Naive B cell (primary cell): ENCODE measurements at regions not wholly inside any gene's neighbourhood (a gene's known extent, or its start where the extent isn't known, plus 50 kb on each side); places are given as distances from the start of the nearest gene placed in this dataset.
"Not testable (repeated sequence)": the region's sequence is repeated elsewhere in the genome, so short reads cannot be mapped to it uniquely, and the experiment has no call there.

ENCODE experiments used
- ATAC-seq, 2 donors: fragments of 150-1000 bp; cut with Tn5 transposase; 2 replicates each; pipeline ENCODE4 v1.10.0; 2021; ENCODE audit warnings: low read depth in 2 of 2, mild to moderate bottlenecking in 2 of 2, moderate library complexity in 2 of 2
- DNase-seq: peaks from one replicate; pipeline ENCODE4 v3.0.0; 2022
- H3K27ac Mint-ChIP-seq, 6 donors: one replicate each; pipeline ENCODE4 v1.8.0; 2020 to 2022; ENCODE audit warnings: mild to moderate bottlenecking in 6 of 6, mixed read lengths in 6 of 6, moderate library complexity in 5 of 6, inconsistent platforms in 2 of 6
- H3K27me3 Mint-ChIP-seq, 3 donors: one replicate each; pipeline ENCODE4 v1.8.0; 2021 to 2022; ENCODE audit warnings: mixed read lengths in 3 of 3, mild to moderate bottlenecking in 1 of 3
- H3K36me3 Mint-ChIP-seq, 2 donors: one replicate each; pipeline ENCODE4 v1.8.0; 2020 to 2022; ENCODE audit warnings: mixed read lengths in 2 of 2, inconsistent platforms in 1 of 2, mild to moderate bottlenecking in 1 of 2
- H3K4me1 Mint-ChIP-seq, 3 donors: one replicate each; pipeline ENCODE4 v1.8.0; 2020 to 2022; ENCODE audit warnings: mixed read lengths in 3 of 3, inconsistent platforms in 1 of 3, mild to moderate bottlenecking in 1 of 3, moderate library complexity in 1 of 3
- H3K4me3 Mint-ChIP-seq, 8 donors: one replicate each; pipeline ENCODE4 v1.8.0; 2020 to 2022; ENCODE audit warnings: mild to moderate bottlenecking in 8 of 8, mixed read lengths in 8 of 8, moderate library complexity in 8 of 8, inconsistent platforms in 2 of 8
- H3K9me3 Mint-ChIP-seq, 7 donors: one replicate each; pipeline ENCODE4 v1.8.0; 2020 to 2022; ENCODE audit warnings: mixed read lengths in 7 of 7, mild to moderate bottlenecking in 5 of 7, inconsistent platforms in 2 of 7, moderate library complexity in 1 of 7

DNA sequence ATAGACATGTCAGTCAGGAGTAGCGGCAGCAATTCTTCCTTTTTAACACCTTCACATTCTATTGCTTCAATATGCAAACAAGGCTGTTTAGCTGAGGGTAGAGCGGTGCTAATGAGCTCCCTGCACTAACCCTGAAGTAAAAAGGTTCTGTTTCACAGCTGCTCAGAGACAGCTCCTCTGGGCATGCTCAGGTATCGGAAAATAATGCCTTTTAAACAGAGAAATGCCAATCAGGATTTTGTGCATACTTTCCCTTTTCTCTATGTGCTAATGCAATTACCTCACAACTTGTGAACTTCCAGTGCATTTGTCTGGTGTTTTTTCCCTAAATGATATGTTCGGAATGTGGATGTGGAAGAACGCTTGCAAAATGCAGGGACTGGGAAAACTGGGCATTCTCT, 307.7 kb upstream of the FZD8 start:
- Mint-ChIP-seq H3K27me3 (no peaks in the 10 kb centered on the region), H3K27ac (no peak overlapping the region), H3K4me3 (no peak overlapping the region), H3K9me3 (peaks cover 0 to 2% (median 0%) of the 10 kb centered on the region in 7 donors), H3K4me1 (no peaks in the 10 kb centered on the region), H3K36me3 (no peaks in the 10 kb centered on the region)
- DNase-seq, result no peak
- ATAC-seq, result no peak

DNA sequence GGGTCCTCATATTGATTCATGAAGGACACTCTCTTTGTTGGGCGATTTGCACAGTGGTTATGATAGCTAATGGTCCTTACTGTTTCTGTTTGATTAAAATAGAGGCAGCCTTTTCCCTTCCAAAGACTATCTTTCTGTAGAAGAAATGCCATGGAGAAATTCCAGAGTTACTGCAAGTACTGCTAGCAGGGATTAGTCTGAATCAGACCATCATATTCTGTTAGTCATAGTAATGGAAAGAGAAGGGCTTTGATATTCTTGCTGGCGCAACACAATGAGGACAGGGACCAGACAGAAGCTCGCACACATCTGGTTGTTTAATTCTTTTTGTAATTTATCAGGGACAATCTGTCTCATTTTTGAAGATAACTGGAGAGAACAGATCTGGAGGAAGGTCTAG, 304.5 kb upstream of the FZD8 start:
- DNase-seq (no peak), ATAC-seq (no peak)
- no peak overlapping the region for H3K4me3 Mint-ChIP-seq
- peaks cover 0 to 7% (median 0%) of the 10 kb centered on the region in 7 donors for H3K9me3 Mint-ChIP-seq
- no peaks in the 10 kb centered on the region for H3K36me3 Mint-ChIP-seq
- no peak overlapping the region for H3K27ac Mint-ChIP-seq
- no peaks in the 10 kb centered on the region for H3K4me1 Mint-ChIP-seq
- H3K27me3 Mint-ChIP-seq, result no peaks in the 10 kb centered on the region

GRCh38 chr10:35942057-35942456, 300.0 kb upstream of the FZD8 start:
- Mint-ChIP-seq H3K27me3 (peaks cover 0 to 8% (median 0%) of the 10 kb centered on the region in 3 donors), H3K4me3 (no peak overlapping the region), H3K27ac (no peak overlapping the region), H3K4me1 (no peaks in the 10 kb centered on the region), H3K9me3 (peaks cover 0 to 10% (median 5%) of the 10 kb centered on the region in 7 donors), H3K36me3 (no peaks in the 10 kb centered on the region)
- ATAC-seq (no peak), DNase-seq (no peak)

DNA sequence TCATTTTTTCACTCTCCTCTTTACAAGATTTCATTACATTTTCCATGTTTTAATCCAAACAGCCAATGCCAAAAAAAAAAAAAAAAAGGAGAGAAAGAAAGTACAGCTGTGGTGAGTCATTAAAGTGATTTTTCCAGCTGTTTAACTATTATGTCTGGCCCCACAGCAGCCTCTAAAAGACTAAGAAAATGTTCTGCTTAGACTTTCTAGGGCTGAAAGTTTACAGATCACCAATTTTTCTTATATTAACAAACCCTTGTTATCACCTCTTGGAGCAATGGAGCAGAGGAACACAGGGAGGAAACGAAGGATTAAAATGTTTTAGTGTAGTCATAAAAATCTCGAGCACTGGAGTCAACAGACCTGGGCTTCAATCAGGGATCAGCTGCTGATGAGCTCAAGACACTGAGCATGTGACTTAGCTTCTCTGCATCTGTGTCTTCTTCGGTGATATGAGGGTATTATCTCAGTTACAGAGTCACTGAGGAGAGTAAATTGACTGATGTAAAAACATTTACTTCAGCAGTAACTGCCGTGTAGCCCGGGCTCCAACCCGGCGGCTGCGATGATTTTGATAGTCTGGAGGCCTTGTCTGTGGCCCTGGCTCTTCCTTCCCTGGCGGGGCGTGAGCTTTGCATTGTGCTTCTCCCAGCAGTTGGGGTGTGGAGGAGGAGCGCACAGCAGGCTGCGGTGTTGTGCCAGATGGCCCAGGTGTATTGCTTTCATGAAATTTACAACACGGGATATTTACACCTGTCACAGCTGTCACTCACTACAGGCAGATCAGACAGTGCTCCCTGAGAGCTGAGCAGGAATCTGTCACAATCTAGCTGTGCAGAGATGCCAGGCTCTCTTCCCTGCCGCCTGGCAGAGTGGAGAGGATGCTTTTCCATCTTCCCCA, 298.3 kb upstream of the FZD8 start:
- H3K4me3 Mint-ChIP-seq, result no peak overlapping the region
- H3K27me3 Mint-ChIP-seq, result peaks cover 0 to 9% (median 4%) of the 10 kb centered on the region in 3 donors
- no peak overlapping the region for H3K27ac Mint-ChIP-seq
- peaks cover 0 to 17% (median 7%) of the 10 kb centered on the region in 7 donors for H3K9me3 Mint-ChIP-seq
- no peaks in the 10 kb centered on the region for H3K36me3 Mint-ChIP-seq
- H3K4me1 Mint-ChIP-seq, result no peaks in the 10 kb centered on the region
- DNase-seq (no peak), ATAC-seq (no peak)

DNA sequence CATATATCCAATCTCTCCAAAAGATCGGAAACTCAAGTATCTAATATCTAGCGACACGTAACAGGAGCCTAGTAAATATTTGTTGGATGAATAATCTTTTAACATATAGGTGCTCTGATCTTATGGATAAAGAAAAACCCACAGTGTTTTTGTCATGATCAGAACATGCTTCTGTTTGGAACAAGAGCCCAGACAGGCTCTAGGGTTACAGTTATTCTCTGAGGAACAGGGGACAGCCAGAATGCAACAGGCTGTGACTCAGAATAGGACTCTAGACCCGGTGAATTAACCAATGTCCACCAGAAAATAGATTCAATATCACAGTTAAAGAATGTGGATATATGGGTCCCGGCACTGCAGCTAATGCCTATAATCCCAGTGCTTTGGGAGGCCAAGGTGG, 296.1 kb upstream of the FZD8 start:
- Mint-ChIP-seq H3K27me3 (peaks cover 0 to 9% (median 4%) of the 10 kb centered on the region in 3 donors), H3K36me3 (no peaks in the 10 kb centered on the region), H3K4me3 (no peak overlapping the region), H3K4me1 (no peaks in the 10 kb centered on the region), H3K27ac (no peak overlapping the region), H3K9me3 (peaks cover 0 to 17% (median 4%) of the 10 kb centered on the region in 7 donors)
- DNase-seq (no peak), ATAC-seq (no peak)

- ATAC-seq (no peak), DNase-seq (no peak)
- Mint-ChIP-seq H3K9me3 (peaks cover 0 to 17% (median 4%) of the 10 kb centered on the region in 7 donors), H3K27me3 (peaks cover 0 to 9% (median 4%) of the 10 kb centered on the region in 3 donors), H3K4me3 (no peak overlapping the region), H3K36me3 (no peaks in the 10 kb centered on the region), H3K27ac (peak overlapping the region in 1 of 6 donors; percentile 2), H3K4me1 (no peaks in the 10 kb centered on the region)
These were observed 295.4 kb upstream of the FZD8 start for GRCh38 chr10:35937546-35937945.

DNA sequence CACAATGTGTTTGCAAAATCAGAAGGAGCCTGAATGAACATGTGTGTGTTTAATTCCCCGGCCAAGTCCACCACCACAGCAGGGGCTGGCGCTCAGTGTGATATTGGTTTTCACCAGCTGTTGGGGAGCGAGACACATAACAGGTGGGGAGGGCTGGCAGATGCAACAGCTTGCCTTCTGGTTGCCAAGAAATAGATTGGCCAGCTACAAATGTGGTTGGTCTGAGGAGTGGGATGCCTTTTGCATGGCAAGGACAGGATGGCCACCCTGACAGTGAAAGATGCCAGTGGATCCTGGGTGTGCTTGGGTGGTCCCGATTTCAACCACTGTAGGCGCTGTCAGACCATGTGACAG, 292.5 kb upstream of the FZD8 start:
- Mint-ChIP-seq H3K27me3 (peaks cover 0 to 9% (median 8%) of the 10 kb centered on the region in 3 donors), H3K4me1 (no peaks in the 10 kb centered on the region), H3K27ac (no peak overlapping the region), H3K9me3 (peaks cover 0 to 21% (median 4%) of the 10 kb centered on the region in 7 donors), H3K4me3 (no peak overlapping the region), H3K36me3 (no peaks in the 10 kb centered on the region)
- DNase-seq (no peak), ATAC-seq (no peak)

- Mint-ChIP-seq H3K27ac (no peak overlapping the region), H3K4me1 (no peaks in the 10 kb centered on the region), H3K36me3 (no peaks in the 10 kb centered on the region), H3K9me3 (peaks cover 0 to 21% (median 4%) of the 10 kb centered on the region in 7 donors), H3K4me3 (no peak overlapping the region), H3K27me3 (peaks cover 0 to 9% (median 8%) of the 10 kb centered on the region in 3 donors)
- no peak for DNase-seq
- no peak for ATAC-seq
These were observed 292.0 kb upstream of the FZD8 start for GRCh38 chr10:35933940-35934641.

- no peak for ATAC-seq
- no peak overlapping the region for H3K27ac Mint-ChIP-seq
- H3K4me3 Mint-ChIP-seq, result no peak overlapping the region
- H3K36me3 Mint-ChIP-seq, result no peaks in the 10 kb centered on the region
- peaks cover 0 to 9% (median 8%) of the 10 kb centered on the region in 3 donors for H3K27me3 Mint-ChIP-seq
- DNase-seq, result no peak
- H3K9me3 Mint-ChIP-seq, result peaks cover 0 to 21% (median 4%) of the 10 kb centered on the region in 7 donors
- no peaks in the 10 kb centered on the region for H3K4me1 Mint-ChIP-seq
These were observed 291.4 kb upstream of the FZD8 start for GRCh38 chr10:35933491-35933890.

DNA sequence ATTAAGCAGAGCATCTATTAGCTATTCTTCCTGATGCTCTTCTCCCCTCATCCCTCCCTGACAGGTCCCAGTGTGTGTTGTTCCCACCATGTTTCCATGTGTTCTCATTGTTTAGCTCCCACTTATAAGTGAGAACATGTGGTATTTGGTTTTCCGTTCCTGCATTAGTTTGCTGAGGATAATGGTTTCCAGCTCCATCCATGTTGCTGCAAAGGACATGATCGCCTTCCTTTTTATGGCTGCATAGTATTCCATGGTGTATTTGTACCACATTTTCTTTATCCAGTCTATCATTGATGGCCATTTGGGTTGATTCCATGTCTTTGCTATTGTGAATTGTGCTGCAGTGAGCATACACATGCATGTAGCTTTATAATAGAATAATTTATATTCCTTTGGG, 287.9 kb upstream of the FZD8 start:
- H3K27me3 Mint-ChIP-seq, H3K9me3 Mint-ChIP-seq, DNase-seq, H3K36me3 Mint-ChIP-seq, H3K4me3 Mint-ChIP-seq, ATAC-seq, H3K4me1 Mint-ChIP-seq, H3K27ac Mint-ChIP-seq: not testable (repeated sequence)

DNA sequence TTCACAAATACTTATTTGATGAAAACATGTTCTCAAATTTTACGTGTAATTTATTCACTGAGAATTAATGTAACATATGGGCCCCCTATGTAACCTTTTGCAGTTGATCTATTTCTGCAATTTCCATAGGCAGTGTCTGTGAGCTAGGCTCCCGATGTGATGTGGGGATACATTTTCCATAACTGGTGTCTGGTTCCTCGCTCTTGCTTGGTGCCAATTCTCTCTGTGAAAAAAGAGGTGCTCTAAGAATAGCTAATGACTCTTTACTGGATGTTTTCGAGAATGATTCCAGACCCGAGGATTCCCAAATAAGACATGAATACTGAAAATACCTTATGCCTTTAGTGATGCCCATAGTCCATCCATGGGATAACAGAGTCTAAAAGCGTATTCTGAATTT, 286.7 kb upstream of the FZD8 start:
- peaks cover 0 to 4% (median 0%) of the 10 kb centered on the region in 7 donors for H3K9me3 Mint-ChIP-seq
- no peak overlapping the region for H3K4me3 Mint-ChIP-seq
- ATAC-seq, result no peak
- DNase-seq, result no peak
- H3K27me3 Mint-ChIP-seq, result peaks cover 0 to 4% (median 4%) of the 10 kb centered on the region in 3 donors
- no peaks in the 10 kb centered on the region for H3K36me3 Mint-ChIP-seq
- no peak overlapping the region for H3K27ac Mint-ChIP-seq
- no peaks in the 10 kb centered on the region for H3K4me1 Mint-ChIP-seq

DNA sequence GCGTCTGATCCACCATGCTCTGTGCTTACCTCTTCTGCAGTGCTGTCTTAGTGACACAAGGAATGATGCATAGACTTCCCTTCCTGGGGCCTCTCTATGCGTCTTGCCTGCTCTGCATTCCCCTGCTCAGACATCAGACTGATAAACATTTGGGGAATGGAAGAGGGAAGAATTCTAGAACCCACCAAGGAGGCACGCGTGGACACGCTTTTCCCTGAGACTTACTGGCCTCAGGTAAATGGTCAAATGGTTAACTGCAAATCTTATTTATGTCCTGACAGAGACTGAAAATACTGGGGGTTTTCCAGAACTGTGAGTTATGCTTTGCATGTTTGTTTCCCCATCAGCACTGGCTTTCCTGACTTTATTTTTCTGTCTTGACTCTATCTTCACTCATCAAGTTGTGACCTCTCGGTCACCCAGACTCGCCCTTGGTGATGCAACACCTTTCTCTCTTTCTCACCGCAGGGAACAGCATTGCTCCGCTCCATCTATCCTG, 285.9 kb upstream of the FZD8 start:
- H3K4me3 Mint-ChIP-seq, result no peak overlapping the region
- peaks cover 0 to 4% (median 0%) of the 10 kb centered on the region in 7 donors for H3K9me3 Mint-ChIP-seq
- H3K4me1 Mint-ChIP-seq, result no peaks in the 10 kb centered on the region
- no peak overlapping the region for H3K27ac Mint-ChIP-seq
- DNase-seq (no peak), ATAC-seq (no peak)
- H3K36me3 Mint-ChIP-seq, result no peaks in the 10 kb centered on the region
- H3K27me3 Mint-ChIP-seq, result peaks cover 0 to 4% (median 4%) of the 10 kb centered on the region in 3 donors

GRCh38 chr10:35927341-35927740, 285.2 kb upstream of the FZD8 start:
- Mint-ChIP-seq H3K27me3 (peaks cover 0 to 4% (median 4%) of the 10 kb centered on the region in 3 donors), H3K36me3 (no peaks in the 10 kb centered on the region), H3K27ac (no peak overlapping the region), H3K4me3 (no peak overlapping the region), H3K4me1 (no peaks in the 10 kb centered on the region), H3K9me3 (peaks cover 0 to 4% (median 0%) of the 10 kb centered on the region in 7 donors)
- DNase-seq (no peak), ATAC-seq (no peak)

- H3K27me3 Mint-ChIP-seq, result peaks cover 0 to 6% (median 4%) of the 10 kb centered on the region in 3 donors
- no peaks in the 10 kb centered on the region for H3K4me1 Mint-ChIP-seq
- H3K36me3 Mint-ChIP-seq, result no peaks in the 10 kb centered on the region
- peaks cover 0 to 4% (median 0%) of the 10 kb centered on the region in 7 donors for H3K9me3 Mint-ChIP-seq
- no peak for DNase-seq
- H3K4me3 Mint-ChIP-seq, result no peak overlapping the region
- no peak for ATAC-seq
- no peak overlapping the region for H3K27ac Mint-ChIP-seq
These were observed 284.8 kb upstream of the FZD8 start for GRCh38 chr10:35926846-35927245.
